GM12878 (cell line): ENCODE measurements at regions not wholly inside any gene's neighbourhood (a gene's known extent, or its start where the extent isn't known, plus 50 kb on each side); places are given as distances from the start of the nearest gene placed in this dataset.

Experiments
- CEBPB ChIP-seq, 2 experiments: fragments of 150-350 bp in 1 of 2; IDR thresholded peaks; 2 replicates each; pipeline ENCODE4 v1.6.1; 2012 to 2014; ENCODE audit warnings: low read depth in 2 of 2, low read length in 2 of 2, borderline replicate concordance in 1 of 2, inconsistent platforms in 1 of 2
- CHD4 ChIP-seq: fragments of 200-600 bp; sonication (generic); IDR thresholded peaks from 2 replicates; pipeline ENCODE4 v1.6.1; 2016; ENCODE audit warnings: mild to moderate bottlenecking
- IRF3 ChIP-seq: fragments of 450-650 bp; IDR thresholded peaks from 2 replicates; pipeline ENCODE4 v1.6.1; 2014; ENCODE audit warnings: mild to moderate bottlenecking
- NRF1 ChIP-seq: conservative IDR thresholded peaks from 2 replicates; pipeline ENCODE4 v1.6.1; 2011; ENCODE audit warnings: mild to moderate bottlenecking, low read depth, low read length, improper control_type of control experiment
- PRDM15 ChIP-seq: fragments of 450-650 bp; formaldehyde crosslinking; IDR thresholded peaks from 2 replicates; pipeline ENCODE4 v1.4.0; 2020; ENCODE audit warnings: mild to moderate bottlenecking, moderate library complexity
- ZNF687 ChIP-seq: fragments of 450-650 bp; IDR thresholded peaks from 2 replicates; pipeline ENCODE4 v1.6.1; 2017; ENCODE audit warnings: mild to moderate bottlenecking, moderate library complexity

GRCh38 chr4:170270628-170271027, 180.9 kb upstream of the AADAT start (continued):
- no peak for TF ChIP-seq PRDM15 (CRISPR knock-in tag)
- no peak for TF ChIP-seq ZNF687
- TF ChIP-seq CEBPB (IDR thresholded peaks at IDR 0.05; ENCODE audit: borderline replicate concordance in 1 of 2, low read depth in 2 of 2, low read length in 2 of 2) = no peak
- no peak for TF ChIP-seq CHD4
- no peak for TF ChIP-seq IRF3
- TF ChIP-seq NRF1 = no peak
